ENCODE measurements at regions not wholly inside any gene's neighbourhood (a gene's known extent, or its start where the extent isn't known, plus 50 kb on each side); places are given as distances from the start of the nearest gene placed in this dataset.

GRCh38 chr9:115525111-115526058 is 407.4 kb upstream of the TNC start:
- no peak for DNase-seq (ENCODE audit: low read depth, low spot score)
- Histone ChIP-seq H3K36me3 (ENCODE audit: control insufficient read depth in 2 of 2, extremely low read depth in 1 of 2, insufficient read depth in 2 of 2, low read length in 2 of 2) (no peaks in the 10 kb centered on the region), H3K9ac (ENCODE audit: control insufficient read depth, extremely low read depth, insufficient read depth, low read length) (no peak overlapping the region), H3K4me1 (ENCODE audit: control insufficient read depth, extremely low read depth, insufficient read depth, low read length) (no peaks in the 10 kb centered on the region), H3K9me1 (ENCODE audit: control insufficient read depth, extremely low read depth, insufficient read depth, low read length) (no peaks in the 10 kb centered on the region), H3K79me2 (ENCODE audit: control insufficient read depth, insufficient read depth, low read length) (no peaks in the 10 kb centered on the region), H3K9me3 (ENCODE audit: control insufficient read depth, low read depth, low read length) (no peaks in the 10 kb centered on the region), H3K27ac (ENCODE audit: control insufficient read depth, insufficient read depth, low read length) (no peak overlapping the region), H3K4me3 (ENCODE audit: control insufficient read depth in 2 of 3, extremely low read depth in 1 of 3, insufficient read depth in 2 of 3, low read depth in 1 of 3, low read length in 3 of 3) (no peak overlapping the region), H3K4me2 (ENCODE audit: control insufficient read depth, extremely low read depth, insufficient read depth, low read depth, low read length) (no peak overlapping the region), H4K20me1 (ENCODE audit: control insufficient read depth, extremely low read depth, insufficient read depth, low read length) (no peaks in the 10 kb centered on the region), H2AFZ (ENCODE audit: control insufficient read depth, low read length) (no peak overlapping the region), H3K27me3 (ENCODE audit: control insufficient read depth, extremely low read depth, insufficient read depth, low read length) (no peaks in the 10 kb centered on the region)
- no peak for FAIRE-seq
- dilution Hi-C loops (cut with MboI; ENCODE audit: extremely low pct_ligation_motif_present, low sequenced_read_pairs) = no loop called here
- TF ChIP-seq EZH2 (IDR thresholded peaks at IDR 0.05; ENCODE audit: low read length) = no peak
- no peak for TF ChIP-seq CTCF (optimal IDR thresholded peaks at IDR 0.05 in 1 of 3, IDR thresholded peaks at IDR 0.05 in 1 of 3, conservative IDR thresholded peaks at IDR 0.05 in 1 of 3; ENCODE audit: extremely low read depth in 1 of 3, insufficient read depth in 2 of 3, low read length in 3 of 3)

DNA sequence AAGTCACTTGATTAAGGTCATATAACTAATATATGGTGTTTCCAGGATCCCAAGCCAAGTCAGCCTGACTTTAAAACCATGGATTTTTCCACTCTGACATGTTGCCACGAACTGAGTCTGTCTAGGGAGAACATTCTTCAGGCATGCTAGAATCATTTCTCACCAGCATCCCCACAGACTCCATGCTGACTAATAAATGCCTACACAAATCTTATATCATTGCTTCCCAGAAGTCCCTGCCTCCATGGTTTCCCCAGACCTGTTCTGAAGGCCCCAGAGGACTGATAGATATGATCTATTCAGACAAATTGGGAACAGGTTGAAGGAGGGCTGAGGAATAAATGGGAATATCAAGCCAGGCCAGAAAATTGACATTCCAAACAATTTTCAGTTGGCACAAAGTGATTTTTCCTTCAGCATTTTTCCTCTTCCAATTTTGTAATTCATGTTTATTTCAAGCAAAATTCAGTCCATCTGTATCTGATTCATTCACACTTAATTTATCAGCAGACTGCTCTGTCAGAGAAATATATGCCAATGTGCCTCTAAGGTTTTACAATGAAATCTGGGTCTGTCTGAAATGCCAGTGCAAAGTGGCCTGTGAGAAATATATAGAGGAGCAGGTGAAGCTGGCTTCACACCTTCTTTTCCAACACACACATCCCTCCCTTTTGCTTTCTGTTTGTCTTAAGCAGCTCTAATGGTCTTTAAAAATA is 413.6 kb upstream of the TNC start:
- no peak for DNase-seq (ENCODE audit: low read depth, low spot score)
- Histone ChIP-seq H3K4me2 (ENCODE audit: control insufficient read depth, extremely low read depth, insufficient read depth, low read depth, low read length) (no peak overlapping the region), H3K4me1 (ENCODE audit: control insufficient read depth, extremely low read depth, insufficient read depth, low read length) (no peaks in the 10 kb centered on the region), H3K9me3 (ENCODE audit: control insufficient read depth, low read depth, low read length) (no peaks in the 10 kb centered on the region), H4K20me1 (ENCODE audit: control insufficient read depth, extremely low read depth, insufficient read depth, low read length) (no peaks in the 10 kb centered on the region), H3K4me3 (ENCODE audit: control insufficient read depth in 2 of 3, extremely low read depth in 1 of 3, insufficient read depth in 2 of 3, low read depth in 1 of 3, low read length in 3 of 3) (no peak overlapping the region), H3K79me2 (ENCODE audit: control insufficient read depth, insufficient read depth, low read length) (no peaks in the 10 kb centered on the region), H3K9me1 (ENCODE audit: control insufficient read depth, extremely low read depth, insufficient read depth, low read length) (no peaks in the 10 kb centered on the region), H3K27me3 (ENCODE audit: control insufficient read depth, extremely low read depth, insufficient read depth, low read length) (no peaks in the 10 kb centered on the region), H3K27ac (ENCODE audit: control insufficient read depth, insufficient read depth, low read length) (no peak overlapping the region), H3K36me3 (ENCODE audit: control insufficient read depth in 2 of 2, extremely low read depth in 1 of 2, insufficient read depth in 2 of 2, low read length in 2 of 2) (no peaks in the 10 kb centered on the region), H3K9ac (ENCODE audit: control insufficient read depth, extremely low read depth, insufficient read depth, low read length) (no peak overlapping the region), H2AFZ (ENCODE audit: control insufficient read depth, low read length) (no peak overlapping the region)
- TF ChIP-seq EZH2 (IDR thresholded peaks at IDR 0.05; ENCODE audit: low read length) = no peak
- TF ChIP-seq CTCF (optimal IDR thresholded peaks at IDR 0.05 in 1 of 3, IDR thresholded peaks at IDR 0.05 in 1 of 3, conservative IDR thresholded peaks at IDR 0.05 in 1 of 3; ENCODE audit: extremely low read depth in 1 of 3, insufficient read depth in 2 of 3, low read length in 3 of 3) = no peak
- peak; percentile 64 for FAIRE-seq
- dilution Hi-C loops (cut with MboI; ENCODE audit: extremely low pct_ligation_motif_present, low sequenced_read_pairs) = no loop called here
